ENCODE measurements at regions not wholly inside any gene's neighbourhood (a gene's known extent, or its start where the extent isn't known, plus 50 kb on each side); places are given as distances from the start of the nearest gene placed in this dataset.
"Not testable (repeated sequence)": the region's sequence is repeated elsewhere in the genome, so short reads cannot be mapped to it uniquely, and the experiment has no call there.

- Histone ChIP-seq H3K9me3 (ENCODE audit: low read length) (peaks cover 3% of the 10 kb centered on the region; the same call in 1 of the 2 replicates), H3K79me2 (ENCODE audit: low read length) (no peaks in the 10 kb centered on the region), H3K9me2 (replicated peaks; ENCODE audit: insufficient read depth, low read length) (no peaks in the 10 kb centered on the region), H3K4me3 (ENCODE audit: low read length) (no peak overlapping the region), H3K27me3 (ENCODE audit: low read length) (no peaks in the 10 kb centered on the region), H3K36me3 (ENCODE audit: insufficient read depth, low read length) (no peaks in the 10 kb centered on the region), H3K4me1 (ENCODE audit: low read length) (no peaks in the 10 kb centered on the region), H3K4me2 (ENCODE audit: low read depth, low read length, poor library complexity, severe bottlenecking) (no peak overlapping the region), H3K27ac (ENCODE audit: low read length) (no peak overlapping the region), H4K20me1 (ENCODE audit: insufficient read depth, low read depth, low read length) (no peaks in the 10 kb centered on the region), H2AFZ (ENCODE audit: low read length) (no peak overlapping the region), H3K9ac (ENCODE audit: low read length) (no peak overlapping the region)
- no peak for DNase-seq
Measured at GRCh38 chr1:194445244-194445643, 1258.8 kb upstream of the B3GALT2 start.

- H3K27ac ChIP-seq (ENCODE audit: low read length): no peak overlapping the region
- no peaks in the 10 kb centered on the region for H4K20me1 ChIP-seq (ENCODE audit: insufficient read depth, low read depth, low read length)
- H3K36me3 ChIP-seq (ENCODE audit: insufficient read depth, low read length): no peaks in the 10 kb centered on the region
- no peaks in the 10 kb centered on the region for H3K79me2 ChIP-seq (ENCODE audit: low read length)
- H3K4me1 ChIP-seq (ENCODE audit: low read length): no peaks in the 10 kb centered on the region
- H3K9me3 ChIP-seq (ENCODE audit: low read length): no peaks in the 10 kb centered on the region
- H3K9me2 ChIP-seq (replicated peaks; ENCODE audit: insufficient read depth, low read length): no peaks in the 10 kb centered on the region
- no peak for DNase-seq
- H3K27me3 ChIP-seq (ENCODE audit: low read length): no peaks in the 10 kb centered on the region
- no peak overlapping the region for H3K4me3 ChIP-seq (ENCODE audit: low read length)
- no peak overlapping the region for H3K4me2 ChIP-seq (ENCODE audit: low read depth, low read length, poor library complexity, severe bottlenecking)
- H2AFZ ChIP-seq (ENCODE audit: low read length): no peak overlapping the region
- H3K9ac ChIP-seq (ENCODE audit: low read length): no peak overlapping the region
Measured at GRCh38 chr1:194442901-194443575, 1256.6 kb upstream of the B3GALT2 start.

GRCh38 chr1:194437135-194437534 lies 1250.7 kb upstream of the B3GALT2 start:
- H3K4me2 ChIP-seq (ENCODE audit: low read depth, low read length, poor library complexity, severe bottlenecking): no peak overlapping the region
- no peak for DNase-seq
- no peaks in the 10 kb centered on the region for H3K27me3 ChIP-seq (ENCODE audit: low read length)
- H3K4me3 ChIP-seq (ENCODE audit: low read length): no peak overlapping the region
- H3K9me3 ChIP-seq (ENCODE audit: low read length): no peaks in the 10 kb centered on the region
- no peak overlapping the region for H3K27ac ChIP-seq (ENCODE audit: low read length)
- H3K9me2 ChIP-seq (replicated peaks; ENCODE audit: insufficient read depth, low read length): no peaks in the 10 kb centered on the region
- no peaks in the 10 kb centered on the region for H3K79me2 ChIP-seq (ENCODE audit: low read length)
- no peak overlapping the region for H3K9ac ChIP-seq (ENCODE audit: low read length)
- H4K20me1 ChIP-seq (ENCODE audit: insufficient read depth, low read depth, low read length): no peaks in the 10 kb centered on the region
- H3K36me3 ChIP-seq (ENCODE audit: insufficient read depth, low read length): no peaks in the 10 kb centered on the region
- H3K4me1 ChIP-seq (ENCODE audit: low read length): no peaks in the 10 kb centered on the region
- H2AFZ ChIP-seq (ENCODE audit: low read length): no peak overlapping the region

- Histone ChIP-seq H3K79me2 (ENCODE audit: low read length) (no peaks in the 10 kb centered on the region), H3K36me3 (ENCODE audit: insufficient read depth, low read length) (no peaks in the 10 kb centered on the region), H2AFZ (ENCODE audit: low read length) (no peak overlapping the region), H3K27me3 (ENCODE audit: low read length) (no peaks in the 10 kb centered on the region), H3K9ac (ENCODE audit: low read length) (no peak overlapping the region), H3K9me3 (ENCODE audit: low read length) (no peaks in the 10 kb centered on the region), H3K4me2 (ENCODE audit: low read depth, low read length, poor library complexity, severe bottlenecking) (no peak overlapping the region), H3K4me1 (ENCODE audit: low read length) (no peaks in the 10 kb centered on the region), H4K20me1 (ENCODE audit: insufficient read depth, low read depth, low read length) (no peaks in the 10 kb centered on the region), H3K4me3 (ENCODE audit: low read length) (no peak overlapping the region), H3K9me2 (replicated peaks; ENCODE audit: insufficient read depth, low read length) (no peaks in the 10 kb centered on the region), H3K27ac (ENCODE audit: low read length) (no peak overlapping the region)
- DNase-seq: no peak
Measured at GRCh38 chr1:194431121-194431520, 1244.7 kb upstream of the B3GALT2 start.

GRCh38 chr1:194420706-194421105 lies 1234.3 kb upstream of the B3GALT2 start:
- no peaks in the 10 kb centered on the region for H3K4me1 ChIP-seq (ENCODE audit: low read length)
- H3K9me3 ChIP-seq (ENCODE audit: low read length): no peaks in the 10 kb centered on the region; the same call in 1 of the 2 replicates
- no peaks in the 10 kb centered on the region for H3K79me2 ChIP-seq (ENCODE audit: low read length)
- H3K9ac ChIP-seq (ENCODE audit: low read length): no peak overlapping the region
- no peak overlapping the region for H2AFZ ChIP-seq (ENCODE audit: low read length)
- no peak overlapping the region for H3K4me3 ChIP-seq (ENCODE audit: low read length)
- H3K27ac ChIP-seq (ENCODE audit: low read length): no peak overlapping the region
- H4K20me1 ChIP-seq (ENCODE audit: insufficient read depth, low read depth, low read length): no peaks in the 10 kb centered on the region
- H3K36me3 ChIP-seq (ENCODE audit: insufficient read depth, low read length): no peaks in the 10 kb centered on the region; the same call in 1 of the 2 replicates
- H3K27me3 ChIP-seq (ENCODE audit: low read length): no peaks in the 10 kb centered on the region
- H3K4me2 ChIP-seq (ENCODE audit: low read depth, low read length, poor library complexity, severe bottlenecking): no peak overlapping the region
- no peaks in the 10 kb centered on the region for H3K9me2 ChIP-seq (replicated peaks; ENCODE audit: insufficient read depth, low read length)
- no peak for DNase-seq

- Histone ChIP-seq H3K27ac (ENCODE audit: low read length) (no peak overlapping the region), H3K4me1 (ENCODE audit: low read length) (no peaks in the 10 kb centered on the region), H3K4me3 (ENCODE audit: low read length) (no peak overlapping the region), H3K4me2 (ENCODE audit: low read depth, low read length, poor library complexity, severe bottlenecking) (no peak overlapping the region), H2AFZ (ENCODE audit: low read length) (no peak overlapping the region), H3K36me3 (ENCODE audit: insufficient read depth, low read length) (no peaks in the 10 kb centered on the region; the same call in 1 of the 2 replicates), H3K9ac (ENCODE audit: low read length) (no peak overlapping the region), H3K79me2 (ENCODE audit: low read length) (no peaks in the 10 kb centered on the region), H4K20me1 (ENCODE audit: insufficient read depth, low read depth, low read length) (no peaks in the 10 kb centered on the region), H3K9me3 (ENCODE audit: low read length) (no peaks in the 10 kb centered on the region; the same call in 1 of the 2 replicates), H3K27me3 (ENCODE audit: low read length) (no peaks in the 10 kb centered on the region), H3K9me2 (replicated peaks; ENCODE audit: insufficient read depth, low read length) (no peaks in the 10 kb centered on the region)
- no peak for DNase-seq
Measured at GRCh38 chr1:194419721-194420120, 1233.3 kb upstream of the B3GALT2 start.

GRCh38 chr1:194410756-194411155 lies 1224.3 kb upstream of the B3GALT2 start:
- Histone ChIP-seq H4K20me1 (ENCODE audit: insufficient read depth, low read depth, low read length) (no peaks in the 10 kb centered on the region), H3K4me1 (ENCODE audit: low read length) (no peaks in the 10 kb centered on the region), H3K9me2 (replicated peaks; ENCODE audit: insufficient read depth, low read length) (no peaks in the 10 kb centered on the region; the same call in 1 of the 2 replicates), H2AFZ (ENCODE audit: low read length) (no peak overlapping the region), H3K4me3 (ENCODE audit: low read length) (no peak overlapping the region), H3K4me2 (ENCODE audit: low read depth, low read length, poor library complexity, severe bottlenecking) (no peak overlapping the region), H3K27me3 (ENCODE audit: low read length) (no peaks in the 10 kb centered on the region), H3K27ac (ENCODE audit: low read length) (no peak overlapping the region), H3K9me3 (ENCODE audit: low read length) (no peaks in the 10 kb centered on the region), H3K79me2 (ENCODE audit: low read length) (no peaks in the 10 kb centered on the region), H3K9ac (ENCODE audit: low read length) (no peak overlapping the region), H3K36me3 (ENCODE audit: insufficient read depth, low read length) (no peaks in the 10 kb centered on the region)
- no peak for DNase-seq

- H3K9ac ChIP-seq (ENCODE audit: low read length); H3K27ac ChIP-seq (ENCODE audit: low read length); H3K36me3 ChIP-seq (ENCODE audit: insufficient read depth, low read length); H3K79me2 ChIP-seq (ENCODE audit: low read length); H3K4me2 ChIP-seq (ENCODE audit: low read depth, low read length, poor library complexity, severe bottlenecking); DNase-seq; H2AFZ ChIP-seq (ENCODE audit: low read length); H3K4me1 ChIP-seq (ENCODE audit: low read length); H3K9me3 ChIP-seq (ENCODE audit: low read length); H3K27me3 ChIP-seq (ENCODE audit: low read length); H4K20me1 ChIP-seq (ENCODE audit: insufficient read depth, low read depth, low read length); H3K9me2 ChIP-seq (replicated peaks; ENCODE audit: insufficient read depth, low read length); H3K4me3 ChIP-seq (ENCODE audit: low read length): not testable (repeated sequence)
Measured at GRCh38 chr1:194407238-194407637, 1220.8 kb upstream of the B3GALT2 start.

Data from Karpas-422 (cell line).